ENCODE measurements at regions not wholly inside any gene's neighbourhood (a gene's known extent, or its start where the extent isn't known, plus 50 kb on each side); places are given as distances from the start of the nearest gene placed in this dataset.

GRCh38 chr13:83215627-83216026, 666.6 kb downstream of the SLITRK1 start:
- Histone ChIP-seq H3K4me1 (ENCODE audit: control insufficient read depth, insufficient read depth, low read length) (peaks cover 34% of the 10 kb centered on the region), H3K9me3 (ENCODE audit: control insufficient read depth, low read length) (peaks cover 20% of the 10 kb centered on the region), H3K36me3 (ENCODE audit: control insufficient read depth, insufficient read depth, low read length, severe bottlenecking) (no peaks in the 10 kb centered on the region), H3K4me3 (ENCODE audit: low read length) (peak overlapping the region; percentile 20), H3K9ac (ENCODE audit: low read length) (peak overlapping the region; percentile 84), H3K27me3 (replicated peaks; ENCODE audit: control insufficient read depth, insufficient read depth, low read length) (no peaks in the 10 kb centered on the region)
- peak; percentile 62 for DNase-seq (ENCODE audit: low read depth)

GRCh38 chr13:83214452-83214851, 667.8 kb downstream of the SLITRK1 start:
- Histone ChIP-seq H3K36me3 (ENCODE audit: control insufficient read depth, insufficient read depth, low read length, severe bottlenecking) (no peaks in the 10 kb centered on the region), H3K27me3 (replicated peaks; ENCODE audit: control insufficient read depth, insufficient read depth, low read length) (no peaks in the 10 kb centered on the region), H3K9me3 (ENCODE audit: control insufficient read depth, low read length) (peaks cover 30% of the 10 kb centered on the region), H3K4me1 (ENCODE audit: control insufficient read depth, insufficient read depth, low read length) (peaks cover 29% of the 10 kb centered on the region), H3K9ac (ENCODE audit: low read length) (peak overlapping the region; percentile 83), H3K4me3 (ENCODE audit: low read length) (no peak overlapping the region)
- DNase-seq (ENCODE audit: low read depth) = no peak

GRCh38 chr13:83211301-83211700, 671.0 kb downstream of the SLITRK1 start:
- Histone ChIP-seq H3K9me3 (ENCODE audit: control insufficient read depth, low read length) (peaks cover 44% of the 10 kb centered on the region), H3K36me3 (ENCODE audit: control insufficient read depth, insufficient read depth, low read length, severe bottlenecking) (no peaks in the 10 kb centered on the region), H3K9ac (ENCODE audit: low read length) (peak overlapping the region; percentile 46), H3K4me3 (ENCODE audit: low read length) (peak overlapping the region; percentile 40), H3K4me1 (ENCODE audit: control insufficient read depth, insufficient read depth, low read length) (peaks cover 16% of the 10 kb centered on the region), H3K27me3 (replicated peaks; ENCODE audit: control insufficient read depth, insufficient read depth, low read length) (no peaks in the 10 kb centered on the region)
- peak; percentile 67 for DNase-seq (ENCODE audit: low read depth)

GRCh38 chr13:83204886-83205285, 677.4 kb downstream of the SLITRK1 start:
- DNase-seq (ENCODE audit: low read depth) = no peak
- H3K36me3 ChIP-seq (ENCODE audit: control insufficient read depth, insufficient read depth, low read length, severe bottlenecking) = no peaks in the 10 kb centered on the region

GRCh38 chr13:83201506-83201905, 680.8 kb downstream of the SLITRK1 start:
- Histone ChIP-seq H3K4me1 (ENCODE audit: control insufficient read depth, insufficient read depth, low read length) (no peaks in the 10 kb centered on the region), H3K27me3 (replicated peaks; ENCODE audit: control insufficient read depth, insufficient read depth, low read length) (no peaks in the 10 kb centered on the region), H3K9me3 (ENCODE audit: control insufficient read depth, low read length) (peaks cover under 1% of the 10 kb centered on the region), H3K4me3 (ENCODE audit: low read length) (no peak overlapping the region), H3K9ac (ENCODE audit: low read length) (no peak overlapping the region), H3K36me3 (ENCODE audit: control insufficient read depth, insufficient read depth, low read length, severe bottlenecking) (no peaks in the 10 kb centered on the region)
- no peak for DNase-seq (ENCODE audit: low read depth)

More at GRCh38 chr13:83204886-83205285, 677.4 kb downstream of the SLITRK1 start:
- Histone ChIP-seq H3K9ac (ENCODE audit: low read length) (no peak overlapping the region), H3K27me3 (replicated peaks; ENCODE audit: control insufficient read depth, insufficient read depth, low read length) (no peaks in the 10 kb centered on the region), H3K4me1 (ENCODE audit: control insufficient read depth, insufficient read depth, low read length) (no peaks in the 10 kb centered on the region), H3K9me3 (ENCODE audit: control insufficient read depth, low read length) (peaks cover 18% of the 10 kb centered on the region), H3K4me3 (ENCODE audit: low read length) (no peak overlapping the region)

GRCh38 chr13:83197316-83197715, 685.0 kb downstream of the SLITRK1 start:
- H3K4me3 ChIP-seq (ENCODE audit: low read length) = no peak overlapping the region

GRCh38 chr13:83190020-83190419, 692.3 kb downstream of the SLITRK1 start:
- no peak overlapping the region for H3K4me3 ChIP-seq (ENCODE audit: low read length)
- peaks cover 17% of the 10 kb centered on the region for H3K9me3 ChIP-seq (ENCODE audit: control insufficient read depth, low read length)
- no peak overlapping the region for H3K9ac ChIP-seq (ENCODE audit: low read length)
- peaks cover 8% of the 10 kb centered on the region for H3K4me1 ChIP-seq (ENCODE audit: control insufficient read depth, insufficient read depth, low read length)
- H3K36me3 ChIP-seq (ENCODE audit: control insufficient read depth, insufficient read depth, low read length, severe bottlenecking) = no peaks in the 10 kb centered on the region
- no peak for DNase-seq (ENCODE audit: low read depth)
- no peaks in the 10 kb centered on the region for H3K27me3 ChIP-seq (replicated peaks; ENCODE audit: control insufficient read depth, insufficient read depth, low read length)

More at GRCh38 chr13:83197316-83197715, 685.0 kb downstream of the SLITRK1 start:
- Histone ChIP-seq H3K9ac (ENCODE audit: low read length) (no peak overlapping the region), H3K36me3 (ENCODE audit: control insufficient read depth, insufficient read depth, low read length, severe bottlenecking) (no peaks in the 10 kb centered on the region), H3K4me1 (ENCODE audit: control insufficient read depth, insufficient read depth, low read length) (no peaks in the 10 kb centered on the region), H3K27me3 (replicated peaks; ENCODE audit: control insufficient read depth, insufficient read depth, low read length) (no peaks in the 10 kb centered on the region), H3K9me3 (ENCODE audit: control insufficient read depth, low read length) (peaks cover 7% of the 10 kb centered on the region)
- no peak for DNase-seq (ENCODE audit: low read depth)

GRCh38 chr13:83184819-83185218, 697.5 kb downstream of the SLITRK1 start:
- peak overlapping the region; percentile 65 for H3K9ac ChIP-seq (ENCODE audit: low read length)
- no peak overlapping the region for H3K4me3 ChIP-seq (ENCODE audit: low read length)
- no peaks in the 10 kb centered on the region for H3K36me3 ChIP-seq (ENCODE audit: control insufficient read depth, insufficient read depth, low read length, severe bottlenecking)
- peaks cover 12% of the 10 kb centered on the region for H3K9me3 ChIP-seq (ENCODE audit: control insufficient read depth, low read length)
- DNase-seq (ENCODE audit: low read depth) = peak; percentile 90
- no peaks in the 10 kb centered on the region for H3K27me3 ChIP-seq (replicated peaks; ENCODE audit: control insufficient read depth, insufficient read depth, low read length)
- peaks cover 16% of the 10 kb centered on the region for H3K4me1 ChIP-seq (ENCODE audit: control insufficient read depth, insufficient read depth, low read length)

GRCh38 chr13:83184150-83184475, 698.2 kb downstream of the SLITRK1 start:
- Histone ChIP-seq H3K9ac (ENCODE audit: low read length) (no peak overlapping the region), H3K4me1 (ENCODE audit: control insufficient read depth, insufficient read depth, low read length) (peaks cover 16% of the 10 kb centered on the region), H3K9me3 (ENCODE audit: control insufficient read depth, low read length) (peaks cover 12% of the 10 kb centered on the region), H3K36me3 (ENCODE audit: control insufficient read depth, insufficient read depth, low read length, severe bottlenecking) (no peaks in the 10 kb centered on the region), H3K27me3 (replicated peaks; ENCODE audit: control insufficient read depth, insufficient read depth, low read length) (no peaks in the 10 kb centered on the region), H3K4me3 (ENCODE audit: low read length) (no peak overlapping the region)
- DNase-seq (ENCODE audit: low read depth) = no peak

GRCh38 chr13:83183439-83184149, 698.7 kb downstream of the SLITRK1 start:
- Histone ChIP-seq H3K9me3 (ENCODE audit: control insufficient read depth, low read length) (peaks cover 12% of the 10 kb centered on the region), H3K4me3 (ENCODE audit: low read length) (no peak overlapping the region), H3K4me1 (ENCODE audit: control insufficient read depth, insufficient read depth, low read length) (peaks cover 16% of the 10 kb centered on the region), H3K9ac (ENCODE audit: low read length) (no peak overlapping the region), H3K27me3 (replicated peaks; ENCODE audit: control insufficient read depth, insufficient read depth, low read length) (no peaks in the 10 kb centered on the region), H3K36me3 (ENCODE audit: control insufficient read depth, insufficient read depth, low read length, severe bottlenecking) (no peaks in the 10 kb centered on the region)
- DNase-seq (ENCODE audit: low read depth) = no peak

- Histone ChIP-seq H3K4me1 (ENCODE audit: control insufficient read depth, insufficient read depth, low read length) (peaks cover 16% of the 10 kb centered on the region), H3K36me3 (ENCODE audit: control insufficient read depth, insufficient read depth, low read length, severe bottlenecking) (no peaks in the 10 kb centered on the region), H3K27me3 (replicated peaks; ENCODE audit: control insufficient read depth, insufficient read depth, low read length) (no peaks in the 10 kb centered on the region), H3K4me3 (ENCODE audit: low read length) (no peak overlapping the region), H3K9me3 (ENCODE audit: control insufficient read depth, low read length) (peaks cover 12% of the 10 kb centered on the region), H3K9ac (ENCODE audit: low read length) (no peak overlapping the region)
- no peak for DNase-seq (ENCODE audit: low read depth)
Measured at GRCh38 chr13:83182845-83183244, 699.4 kb downstream of the SLITRK1 start.

- Histone ChIP-seq H3K9ac (ENCODE audit: low read length) (no peak overlapping the region), H3K27me3 (replicated peaks; ENCODE audit: control insufficient read depth, insufficient read depth, low read length) (no peaks in the 10 kb centered on the region), H3K9me3 (ENCODE audit: control insufficient read depth, low read length) (no peaks in the 10 kb centered on the region), H3K4me3 (ENCODE audit: low read length) (no peak overlapping the region), H3K36me3 (ENCODE audit: control insufficient read depth, insufficient read depth, low read length, severe bottlenecking) (no peaks in the 10 kb centered on the region), H3K4me1 (ENCODE audit: control insufficient read depth, insufficient read depth, low read length) (no peaks in the 10 kb centered on the region)
- no peak for DNase-seq (ENCODE audit: low read depth)
Measured at GRCh38 chr13:83178008-83178407, 704.3 kb downstream of the SLITRK1 start.
